SU-DHL-6 (cell line): ENCODE measurements at regions not wholly inside any gene's neighbourhood (a gene's known extent, or its start where the extent isn't known, plus 50 kb on each side); places are given as distances from the start of the nearest gene placed in this dataset.

Experiments
- EZH2phosphoT487 ChIP-seq: fragments of 200-600 bp; sonication (generic), shearing (Covaris generic); conservative IDR thresholded peaks from 2 replicates; pipeline ENCODE4 v1.6.1; 2018; ENCODE audit warnings: mild to moderate bottlenecking, antibody characterized with exemption, low read length, moderate library complexity, mixed read lengths
- TF ChIP-seq, protein P1 (sequence below): fragments of 200-600 bp; sonication (generic); IDR thresholded peaks from one replicate; pipeline ENCODE4 v1.5.1; 2017; ENCODE audit warnings: antibody characterized with exemption, mild to moderate bottlenecking, low read length, moderate library complexity; ENCODE audit not compliant: insufficient read depth, poor library complexity, severe bottlenecking

GRCh38 chr7:67857698-67858097 is 861.1 kb downstream of the TYW1 start:
- TF ChIP-seq, protein P1, sequence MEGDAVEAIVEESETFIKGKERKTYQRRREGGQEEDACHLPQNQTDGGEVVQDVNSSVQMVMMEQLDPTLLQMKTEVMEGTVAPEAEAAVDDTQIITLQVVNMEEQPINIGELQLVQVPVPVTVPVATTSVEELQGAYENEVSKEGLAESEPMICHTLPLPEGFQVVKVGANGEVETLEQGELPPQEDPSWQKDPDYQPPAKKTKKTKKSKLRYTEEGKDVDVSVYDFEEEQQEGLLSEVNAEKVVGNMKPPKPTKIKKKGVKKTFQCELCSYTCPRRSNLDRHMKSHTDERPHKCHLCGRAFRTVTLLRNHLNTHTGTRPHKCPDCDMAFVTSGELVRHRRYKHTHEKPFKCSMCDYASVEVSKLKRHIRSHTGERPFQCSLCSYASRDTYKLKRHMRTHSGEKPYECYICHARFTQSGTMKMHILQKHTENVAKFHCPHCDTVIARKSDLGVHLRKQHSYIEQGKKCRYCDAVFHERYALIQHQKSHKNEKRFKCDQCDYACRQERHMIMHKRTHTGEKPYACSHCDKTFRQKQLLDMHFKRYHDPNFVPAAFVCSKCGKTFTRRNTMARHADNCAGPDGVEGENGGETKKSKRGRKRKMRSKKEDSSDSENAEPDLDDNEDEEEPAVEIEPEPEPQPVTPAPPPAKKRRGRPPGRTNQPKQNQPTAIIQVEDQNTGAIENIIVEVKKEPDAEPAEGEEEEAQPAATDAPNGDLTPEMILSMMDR: no peak
- TF ChIP-seq EZH2phosphoT487: no peak
